SH-SY5Y (cell line): ENCODE measurements at regions not wholly inside any gene's neighbourhood (a gene's known extent, or its start where the extent isn't known, plus 50 kb on each side); places are given as distances from the start of the nearest gene placed in this dataset.

Experiments used
- GATA2 ChIP-seq: IDR thresholded peaks from 2 replicates; pipeline ENCODE4 v1.6.1; 2011; ENCODE audit warnings: mild to moderate bottlenecking, low read depth, low read length
- GATA3 ChIP-seq: IDR thresholded peaks from 2 replicates; pipeline ENCODE4 v1.6.1; 2011; ENCODE audit warnings: low read depth, mild to moderate bottlenecking, low read length, moderate library complexity

GRCh38 chr11:26828288-26828687, 106.4 kb upstream of the SLC5A12 start:
- TF ChIP-seq GATA2 (no peak), GATA3 (no peak)
